HG02623 (cell line): ENCODE measurements at regions not wholly inside any gene's neighbourhood (a gene's known extent, or its start where the extent isn't known, plus 50 kb on each side); places are given as distances from the start of the nearest gene placed in this dataset.
"Not testable (repeated sequence)": the region's sequence is repeated elsewhere in the genome, so short reads cannot be mapped to it uniquely, and the experiment has no call there.

Experiments
- ATAC-seq: cut with Tn5 transposase; IDR thresholded peaks from one replicate; pipeline ENCODE4 v1.9.1; 2021; ENCODE audit warnings: moderate library complexity; ENCODE audit not compliant: unreplicated experiment

DNA sequence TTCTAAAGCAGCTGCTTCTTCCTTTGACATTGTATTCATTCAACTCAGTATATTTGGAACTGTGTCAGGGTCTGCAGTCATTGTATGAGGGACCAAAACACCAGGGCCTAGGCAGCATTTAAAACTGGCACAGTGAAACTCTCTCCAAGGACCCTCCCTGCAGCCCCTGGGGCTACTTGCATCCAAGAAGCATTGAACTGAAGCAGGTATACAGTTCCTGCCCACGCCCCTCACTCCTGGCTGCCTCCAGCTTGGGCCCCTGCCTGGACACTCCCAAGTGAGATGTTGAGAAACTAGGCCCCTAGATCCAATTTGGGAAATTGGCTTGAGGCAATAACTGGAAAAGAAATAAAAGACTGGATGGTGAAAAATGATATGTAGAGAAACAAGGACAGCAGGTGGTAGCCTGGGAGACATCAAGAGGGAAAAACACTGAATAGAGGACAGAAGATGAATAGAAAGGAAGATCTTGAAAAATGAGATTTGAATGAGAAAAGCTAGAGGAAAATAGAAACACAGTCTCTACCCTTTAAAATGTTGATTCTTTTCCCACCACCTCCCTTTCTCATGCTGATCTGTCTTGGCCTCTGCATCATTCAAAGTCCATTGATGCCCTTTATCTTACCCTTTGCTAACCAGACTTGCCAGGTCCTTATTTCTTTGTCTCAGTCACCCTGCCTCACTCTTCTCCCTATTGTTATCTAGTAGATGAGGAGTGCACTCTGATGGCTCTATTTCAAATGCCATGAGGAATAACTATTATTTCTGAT is 368.8 kb upstream of the CDH8 start:
- no peak for ATAC-seq

DNA sequence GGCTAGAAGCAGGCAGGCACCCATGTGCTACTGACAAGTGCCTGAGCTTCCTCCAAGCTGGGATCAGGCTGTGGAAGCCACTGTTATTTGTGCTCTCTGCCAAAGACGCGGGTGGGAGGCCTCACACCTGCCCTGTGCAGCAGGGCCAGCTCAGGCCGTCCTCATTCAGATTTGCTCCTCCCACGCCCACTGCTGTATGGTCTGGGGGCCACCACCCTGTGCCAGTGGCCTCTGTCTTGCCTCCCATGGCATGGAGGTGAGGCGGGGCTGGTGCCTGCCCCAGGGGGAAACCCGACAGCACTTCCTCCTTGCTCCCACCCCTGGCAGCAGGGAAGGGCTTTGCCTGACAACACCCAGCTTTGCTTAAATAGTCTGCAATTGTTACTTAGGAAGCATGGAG is 356.5 kb upstream of the CDH8 start:
- no peak for ATAC-seq

DNA sequence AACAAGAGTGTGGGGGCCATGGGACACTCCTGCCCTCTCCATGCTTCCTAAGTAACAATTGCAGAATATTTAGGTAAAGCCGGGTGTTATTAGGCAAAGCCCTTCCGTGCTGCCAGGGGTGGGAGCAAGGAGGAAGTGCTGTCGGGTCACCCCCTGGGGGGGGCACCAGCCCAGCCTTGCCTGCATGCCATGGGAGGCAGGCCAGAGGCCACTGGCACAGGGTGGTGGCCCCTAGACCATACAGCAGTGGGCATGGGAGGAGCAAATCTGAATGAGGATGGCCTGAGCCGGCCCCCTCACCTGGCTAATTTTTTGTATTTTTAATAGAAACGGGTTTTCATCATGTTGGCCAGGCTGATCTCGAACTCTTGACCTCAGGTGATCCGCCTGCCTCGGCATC is 355.7 kb upstream of the CDH8 start:
- ATAC-seq = no peak

DNA sequence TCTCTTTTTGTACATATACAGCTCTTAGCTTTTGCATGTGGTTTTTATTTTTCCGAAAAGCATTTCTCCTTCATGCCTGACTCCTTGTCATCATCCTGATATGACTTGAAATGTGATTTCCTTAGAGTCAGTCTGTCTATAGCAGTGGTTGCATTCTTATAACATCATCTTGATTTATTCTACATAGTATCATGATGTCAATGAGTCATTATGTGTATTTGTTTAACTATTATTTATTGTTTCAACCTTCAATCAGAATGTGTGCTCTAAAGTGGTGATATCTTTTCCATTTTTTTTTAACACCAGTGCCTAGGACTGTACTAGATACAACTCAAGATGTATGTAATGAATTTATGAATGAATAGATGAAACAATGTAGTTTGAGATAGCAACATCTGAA is 354.9 kb upstream of the CDH8 start:
- ATAC-seq = no peak

DNA sequence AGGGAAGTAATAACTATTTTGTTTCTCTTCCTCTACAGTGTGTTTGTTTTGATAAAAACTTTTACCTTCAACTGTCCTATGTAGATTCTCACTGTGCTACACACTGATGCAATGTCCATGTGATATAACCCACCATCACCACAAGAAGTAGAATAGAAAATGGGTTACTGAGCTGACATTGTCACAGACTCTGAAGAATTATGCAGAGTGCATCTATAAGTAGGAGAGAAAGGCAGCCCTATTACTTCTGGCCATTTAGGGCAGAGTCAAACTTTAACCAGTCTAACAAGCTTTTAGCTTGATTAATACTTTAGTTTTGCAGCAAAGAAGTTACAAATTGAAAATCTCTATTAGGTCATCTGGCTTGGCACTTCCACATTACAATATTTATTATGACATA is 354.0 kb upstream of the CDH8 start:
- no peak for ATAC-seq

DNA sequence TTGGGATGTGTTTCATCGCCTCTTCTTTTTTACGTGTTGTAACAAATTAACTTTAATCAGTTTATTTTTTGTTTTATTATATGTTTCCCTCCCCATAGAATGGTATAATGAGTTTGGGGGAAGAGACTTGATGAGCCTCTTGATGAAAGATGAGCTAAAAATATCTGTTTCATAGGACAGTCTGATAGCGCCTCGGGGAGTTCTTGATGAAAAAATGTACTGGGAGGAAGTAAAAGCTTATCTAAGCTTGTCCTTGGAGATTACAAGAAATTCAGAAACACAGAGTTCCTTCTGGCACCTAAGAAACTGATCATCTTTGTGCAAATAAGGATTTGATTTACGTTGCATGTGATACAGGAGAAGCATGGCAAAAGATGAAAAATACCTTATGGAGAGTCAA is 350.2 kb upstream of the CDH8 start:
- ATAC-seq = no peak

DNA sequence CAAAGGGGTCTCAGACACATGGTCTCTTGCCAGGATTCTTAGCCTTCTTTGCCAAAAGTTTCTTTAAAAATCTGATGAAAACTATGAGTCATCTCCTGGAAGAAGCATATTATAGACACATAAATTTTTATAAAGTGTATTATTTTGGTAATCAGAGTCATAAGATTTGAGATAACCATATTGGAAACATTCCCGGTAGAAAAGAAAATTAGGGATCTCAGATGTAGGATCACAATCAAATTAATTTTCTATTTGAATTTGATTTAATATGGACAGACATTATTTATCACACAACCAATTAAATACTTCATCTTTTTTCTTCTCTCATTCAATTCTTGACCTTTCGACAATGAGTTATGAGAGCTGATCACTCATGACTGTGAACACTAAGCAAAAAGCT is 347.7 kb upstream of the CDH8 start:
- ATAC-seq = no peak

DNA sequence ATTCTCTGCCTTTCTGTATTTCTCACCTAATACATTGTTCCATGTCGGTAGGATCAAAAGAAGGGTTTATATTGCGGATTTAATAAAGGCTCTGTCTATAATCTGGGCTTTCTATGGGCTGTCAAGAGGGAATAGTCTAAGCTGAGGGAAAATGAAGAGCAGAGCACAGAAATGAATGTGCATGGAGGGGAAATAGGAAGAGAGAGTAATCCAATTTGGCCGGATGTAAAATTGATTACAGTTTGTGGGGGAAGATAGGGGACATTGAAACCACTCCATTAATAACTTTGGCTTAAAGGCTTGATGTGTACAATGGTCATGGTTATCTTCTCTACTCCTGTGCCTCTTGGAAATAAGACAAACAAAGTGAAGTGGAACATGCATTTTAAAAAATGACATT is 334.2 kb upstream of the CDH8 start:
- ATAC-seq = no peak

DNA sequence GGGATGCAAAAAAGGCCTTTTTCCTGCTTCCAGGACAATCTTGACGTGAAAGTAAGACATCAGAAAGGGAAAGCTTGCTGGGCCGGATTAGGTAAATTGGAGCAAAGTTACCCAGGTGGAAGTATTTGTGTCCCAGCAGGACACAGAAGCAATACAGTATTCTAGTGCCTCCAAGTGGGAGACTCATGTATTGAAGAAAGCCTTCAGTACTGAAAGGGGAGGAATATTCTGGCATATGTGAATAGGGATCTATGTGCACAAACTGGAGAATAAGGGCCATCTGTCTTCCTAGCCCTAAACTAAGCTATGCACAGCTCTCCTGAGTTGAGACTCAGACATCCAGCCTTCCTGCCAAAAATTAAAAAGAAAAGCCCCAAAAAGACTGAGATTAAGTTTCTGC is 327.3 kb upstream of the CDH8 start:
- no peak for ATAC-seq

DNA sequence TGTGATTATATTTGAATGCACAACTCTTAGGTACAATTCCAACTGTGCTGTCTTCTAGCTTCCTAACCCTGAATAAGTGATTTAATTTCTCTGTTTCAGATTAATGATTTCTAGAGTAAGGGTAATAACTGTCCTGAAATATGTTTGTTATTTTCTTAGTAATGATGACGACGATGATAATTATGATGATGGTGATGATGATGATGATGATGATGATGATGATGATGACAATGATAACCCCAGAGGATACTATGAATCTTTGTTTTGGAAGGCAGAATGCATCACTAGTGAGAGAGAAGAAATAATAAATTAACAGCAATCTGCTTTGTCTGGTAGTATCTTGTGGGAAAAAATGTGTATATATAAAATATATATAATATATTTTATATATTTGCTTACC is 317.1 kb upstream of the CDH8 start:
- ATAC-seq = no peak

DNA sequence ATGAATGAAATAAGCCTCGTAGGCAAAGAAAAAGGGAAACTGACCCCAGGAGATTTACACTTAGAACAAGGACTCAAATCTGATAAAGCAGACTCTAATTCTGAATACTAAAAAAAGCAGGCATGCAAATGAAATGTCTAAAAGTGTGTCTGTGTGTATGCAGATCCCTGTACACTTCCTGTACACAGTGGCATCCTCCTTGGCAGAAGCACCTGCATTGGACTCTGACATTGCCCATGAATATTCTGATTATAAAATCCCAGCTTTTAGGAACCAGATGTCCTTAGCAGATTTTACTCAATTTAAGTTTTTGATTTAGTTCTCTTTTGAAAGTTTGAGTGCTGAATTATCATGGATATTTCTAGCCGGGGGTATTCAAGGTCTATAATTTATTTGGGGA is 306.0 kb upstream of the CDH8 start:
- no peak for ATAC-seq

DNA sequence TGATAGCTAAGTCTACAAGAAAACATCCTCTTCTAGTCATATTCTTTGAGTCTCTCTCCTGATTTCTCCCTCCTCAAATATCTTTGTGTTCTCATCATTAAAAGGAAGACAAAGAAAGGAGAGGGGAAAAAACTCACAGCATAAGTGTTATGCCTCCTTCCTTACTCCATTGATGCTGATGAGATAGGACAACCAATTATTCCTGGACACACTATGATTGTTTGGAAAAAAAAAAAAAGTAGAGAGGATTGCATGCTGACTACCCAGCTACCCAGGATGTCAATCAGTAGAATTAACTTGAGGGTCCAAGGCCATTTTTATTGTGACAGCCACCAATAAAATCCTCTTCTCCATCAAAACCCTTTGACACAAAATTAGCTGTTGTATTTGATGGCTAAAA is 299.1 kb upstream of the CDH8 start:
- no peak for ATAC-seq

DNA sequence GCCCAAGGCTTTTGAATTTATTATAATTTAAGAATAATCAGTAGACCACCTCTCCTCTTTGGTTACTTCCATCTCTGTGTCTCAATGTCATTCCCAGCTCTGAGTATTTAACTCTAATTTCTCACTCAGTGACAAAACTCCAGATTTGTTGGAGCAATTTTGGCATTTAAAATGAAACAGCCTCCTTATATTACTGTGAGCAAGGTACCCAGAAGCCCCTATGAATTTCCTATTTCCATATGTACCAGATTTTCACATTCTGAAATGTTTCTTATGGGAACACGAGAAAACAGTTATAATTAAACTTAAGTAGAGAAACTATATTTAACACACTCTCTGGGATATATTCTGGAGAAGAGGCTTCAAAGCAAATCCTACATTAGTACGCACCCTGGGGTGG is 285.4 kb upstream of the CDH8 start:
- ATAC-seq = no peak

DNA sequence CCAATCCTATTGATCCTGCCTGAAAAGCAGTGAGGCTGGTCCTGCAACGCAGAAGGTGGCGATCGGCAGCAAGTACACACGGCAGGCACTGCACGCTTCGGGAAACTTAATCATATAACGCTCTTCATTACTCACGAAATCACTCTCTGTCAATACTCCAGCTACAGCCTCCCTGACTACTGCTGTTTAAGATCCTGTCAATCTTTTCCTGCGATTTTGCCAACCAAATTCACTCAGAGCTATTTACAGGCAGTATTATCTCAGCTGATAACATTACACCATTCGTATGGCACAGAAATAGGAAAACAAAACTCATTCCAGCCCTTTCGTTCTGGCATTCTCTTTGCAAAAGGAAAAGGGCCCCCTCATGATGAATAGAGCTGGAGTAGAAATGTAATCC is 262.4 kb upstream of the CDH8 start:
- no peak for ATAC-seq

DNA sequence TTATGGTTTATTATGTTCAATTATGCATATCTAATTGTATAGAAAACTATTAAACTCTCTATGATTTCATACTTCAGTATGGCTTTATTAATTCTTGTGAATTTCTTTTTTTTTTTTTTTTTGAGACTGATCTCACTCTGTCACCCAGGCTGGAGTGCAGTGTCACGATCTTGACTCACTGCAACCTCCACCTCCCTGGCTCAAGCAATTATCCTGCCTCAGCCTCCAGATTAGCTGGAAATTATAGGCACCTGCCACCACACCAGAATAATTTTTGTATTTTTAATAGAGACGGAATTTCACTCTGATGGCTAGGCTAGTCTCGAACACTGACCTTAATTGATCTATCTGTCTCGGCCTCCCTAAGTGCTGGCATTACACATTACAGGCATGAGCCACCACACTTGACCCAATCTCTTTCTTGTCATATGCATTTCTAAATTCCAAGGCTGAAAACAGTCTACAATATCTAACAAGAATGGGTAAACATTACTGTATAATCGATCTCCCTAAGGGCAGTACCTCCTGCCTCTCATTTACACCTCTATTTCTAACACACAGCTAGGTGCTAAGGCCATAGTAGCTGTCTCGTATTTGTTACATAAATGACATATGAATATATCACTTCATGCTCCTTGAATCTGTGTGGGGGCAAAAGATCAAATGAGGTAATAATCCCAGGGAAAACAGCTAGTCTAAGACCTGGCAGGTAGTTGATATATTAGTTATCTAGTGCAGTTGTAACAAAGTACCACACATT is 258.2 kb upstream of the CDH8 start:
- ATAC-seq = no peak

DNA sequence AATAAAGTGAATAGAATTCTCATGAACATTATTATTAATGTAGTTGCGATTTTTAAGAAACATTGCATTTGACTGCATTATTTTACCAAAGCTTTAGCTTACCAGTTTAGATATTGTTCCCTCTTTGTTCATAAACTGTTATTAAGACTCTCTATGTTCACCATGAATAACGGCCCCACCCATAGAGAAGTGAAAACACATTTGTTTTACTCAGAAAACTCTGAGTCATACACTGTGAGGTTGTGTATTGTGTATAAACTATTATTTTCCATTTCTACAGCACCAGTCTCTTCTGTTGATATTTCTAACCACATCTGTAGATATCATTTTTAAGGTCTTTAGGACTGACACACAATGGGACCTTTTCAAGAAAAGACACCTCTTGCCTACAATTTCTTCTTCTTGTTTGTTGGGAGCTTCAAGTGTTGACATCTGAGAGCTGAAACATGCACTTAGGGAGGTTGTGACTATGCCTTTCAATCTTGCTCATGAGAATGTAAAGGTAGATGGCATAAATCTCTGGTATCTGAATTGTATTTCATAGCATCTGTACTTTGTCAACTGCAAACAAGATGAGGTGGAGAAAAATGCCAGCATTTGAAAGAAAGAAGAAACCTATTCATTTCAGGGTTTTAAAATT is 252.9 kb upstream of the CDH8 start:
- no peak for ATAC-seq

DNA sequence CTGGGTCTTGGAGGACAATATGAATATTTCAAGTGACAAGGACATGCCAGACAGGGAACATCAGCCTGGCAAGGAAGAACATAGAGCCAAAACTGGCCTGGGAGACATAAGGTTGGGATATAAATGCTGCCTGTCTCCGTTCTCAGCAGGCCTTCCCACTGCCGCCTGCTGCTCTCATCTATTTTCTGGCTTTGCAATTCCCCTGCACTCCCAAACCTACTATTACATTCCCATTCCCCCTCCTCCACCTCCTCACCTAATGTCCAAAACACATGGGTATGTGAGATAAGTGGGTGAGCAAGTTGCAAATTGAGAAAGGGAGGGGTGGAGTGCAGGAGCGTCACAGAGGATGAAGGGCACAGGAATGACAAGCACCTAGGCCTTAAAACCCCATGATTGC is 244.3 kb upstream of the CDH8 start:
- no peak for ATAC-seq

DNA sequence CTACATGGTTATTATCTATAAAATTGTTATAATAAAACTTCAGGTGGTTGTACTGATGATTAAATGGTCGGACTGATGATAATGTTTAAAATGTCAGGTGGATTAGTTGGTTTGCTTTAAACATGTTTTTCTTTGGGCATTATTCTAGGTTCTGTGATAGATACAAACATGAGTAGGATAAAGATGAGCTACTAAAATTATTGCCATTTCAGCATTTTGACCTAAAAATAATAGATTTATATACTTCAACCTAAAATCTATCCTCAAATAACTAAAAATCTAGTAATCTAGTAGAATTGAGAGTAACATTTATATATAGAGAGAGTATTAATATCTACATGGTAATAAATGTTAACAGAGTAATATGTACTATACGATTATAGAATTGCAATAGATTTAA is 241.7 kb upstream of the CDH8 start:
- no peak for ATAC-seq

DNA sequence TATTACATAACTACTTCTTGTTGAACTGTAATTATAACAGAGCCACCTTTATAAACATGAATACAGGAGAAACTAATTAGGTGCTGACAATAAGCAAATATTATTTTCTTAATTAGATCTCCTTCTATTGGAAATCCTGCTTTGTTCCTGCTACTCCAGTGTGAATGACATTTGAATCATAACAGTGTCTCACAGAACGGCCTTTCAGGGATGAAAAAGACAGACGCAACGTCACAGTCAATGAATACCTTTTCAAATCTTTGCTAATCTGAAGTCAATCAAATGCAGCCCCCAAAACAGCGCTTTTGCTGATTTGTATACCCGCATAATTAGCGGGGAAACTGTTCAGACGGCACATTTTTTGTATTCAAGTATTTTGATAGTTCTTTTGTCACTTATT is 240.4 kb upstream of the CDH8 start:
- ATAC-seq = no peak

DNA sequence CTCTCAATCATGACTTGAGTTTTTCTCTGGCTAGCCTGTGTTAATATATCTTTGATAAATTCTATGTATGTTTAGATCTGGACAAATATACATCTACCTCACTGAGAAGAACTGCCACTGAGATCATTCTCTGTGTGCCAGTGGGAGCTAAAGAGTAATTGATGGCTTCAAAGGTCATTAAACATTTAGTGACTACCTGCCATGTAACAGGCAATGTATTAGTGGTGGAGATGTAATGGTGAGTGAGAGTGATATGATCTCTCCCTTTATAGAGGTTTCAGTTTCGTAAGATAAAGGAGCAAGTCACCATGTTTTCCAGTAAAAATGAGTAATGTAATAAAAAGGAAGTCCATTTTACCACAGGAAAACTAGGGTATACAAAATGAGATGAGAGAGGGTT is 235.8 kb upstream of the CDH8 start:
- ATAC-seq = no peak

DNA sequence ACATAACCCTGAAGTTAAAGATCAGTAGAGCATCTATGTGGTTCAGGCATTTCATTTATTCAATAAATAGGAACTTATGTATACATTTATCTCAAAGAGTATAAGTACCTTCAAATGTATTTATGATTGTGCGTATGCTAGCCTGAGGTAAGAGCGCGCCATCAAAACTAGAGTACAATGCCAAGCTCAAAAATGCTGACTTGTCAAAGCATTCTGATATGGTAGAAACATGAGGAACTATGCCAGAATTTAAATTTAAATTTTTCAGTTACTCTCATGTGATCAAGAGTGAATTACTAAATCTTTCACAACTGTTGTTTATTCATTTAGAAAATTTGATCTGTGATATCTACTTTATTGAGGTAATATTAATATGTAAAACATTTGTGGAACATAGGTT is 225.5 kb upstream of the CDH8 start:
- ATAC-seq = no peak

DNA sequence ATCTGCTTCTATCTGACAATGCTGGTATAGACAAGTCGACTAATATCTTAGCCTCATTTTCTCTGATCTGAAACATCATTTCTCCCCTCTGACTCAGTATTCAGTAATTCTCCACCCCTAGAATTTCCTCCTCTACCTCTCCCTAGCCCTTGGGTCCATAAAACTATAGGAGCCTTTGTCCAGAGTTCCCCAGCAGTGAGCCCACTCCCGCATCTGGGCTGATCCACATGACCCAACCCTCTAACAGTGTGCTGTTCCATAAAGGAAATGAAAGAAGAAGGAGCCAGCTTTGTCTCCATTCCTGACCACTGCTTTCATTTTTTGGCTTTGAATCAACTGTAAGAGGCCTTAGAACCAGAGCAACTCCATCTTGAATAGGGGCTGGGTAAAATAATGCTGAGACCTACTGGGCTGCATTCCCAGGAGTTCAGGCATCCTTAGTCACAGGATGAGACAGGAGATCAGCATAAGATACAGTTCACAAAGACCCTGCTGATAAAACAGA is 222.7 kb upstream of the CDH8 start:
- ATAC-seq = not testable (repeated sequence)
